ENCODE measurements at regions not wholly inside any gene's neighbourhood (a gene's known extent, or its start where the extent isn't known, plus 50 kb on each side); places are given as distances from the start of the nearest gene placed in this dataset.

GRCh38 chr18:70684821-70685220, 396.0 kb downstream of the SOCS6 start:
- no peak overlapping the region for H3K4me3 ChIP-seq (replicated peaks; ENCODE audit: low read depth, low read length)
- no peak for DNase-seq (ENCODE audit: extremely low read depth, low read depth)
- TF ChIP-seq, protein P1, sequence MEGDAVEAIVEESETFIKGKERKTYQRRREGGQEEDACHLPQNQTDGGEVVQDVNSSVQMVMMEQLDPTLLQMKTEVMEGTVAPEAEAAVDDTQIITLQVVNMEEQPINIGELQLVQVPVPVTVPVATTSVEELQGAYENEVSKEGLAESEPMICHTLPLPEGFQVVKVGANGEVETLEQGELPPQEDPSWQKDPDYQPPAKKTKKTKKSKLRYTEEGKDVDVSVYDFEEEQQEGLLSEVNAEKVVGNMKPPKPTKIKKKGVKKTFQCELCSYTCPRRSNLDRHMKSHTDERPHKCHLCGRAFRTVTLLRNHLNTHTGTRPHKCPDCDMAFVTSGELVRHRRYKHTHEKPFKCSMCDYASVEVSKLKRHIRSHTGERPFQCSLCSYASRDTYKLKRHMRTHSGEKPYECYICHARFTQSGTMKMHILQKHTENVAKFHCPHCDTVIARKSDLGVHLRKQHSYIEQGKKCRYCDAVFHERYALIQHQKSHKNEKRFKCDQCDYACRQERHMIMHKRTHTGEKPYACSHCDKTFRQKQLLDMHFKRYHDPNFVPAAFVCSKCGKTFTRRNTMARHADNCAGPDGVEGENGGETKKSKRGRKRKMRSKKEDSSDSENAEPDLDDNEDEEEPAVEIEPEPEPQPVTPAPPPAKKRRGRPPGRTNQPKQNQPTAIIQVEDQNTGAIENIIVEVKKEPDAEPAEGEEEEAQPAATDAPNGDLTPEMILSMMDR (IDR thresholded peaks at IDR 0.05; ENCODE audit: low read depth, low read length, missing control alignments): no peak

- DNase-seq (ENCODE audit: extremely low read depth, low read depth): no peak
- TF ChIP-seq, protein P1 (IDR thresholded peaks at IDR 0.05; ENCODE audit: low read depth, low read length, missing control alignments): no peak
- H3K4me3 ChIP-seq (replicated peaks; ENCODE audit: low read depth, low read length): no peak overlapping the region
Measured at GRCh38 chr18:70683263-70683662, 394.4 kb downstream of the SOCS6 start.

GRCh38 chr18:70674896-70675295, 386.1 kb downstream of the SOCS6 start:
- TF ChIP-seq, protein P1 (IDR thresholded peaks at IDR 0.05; ENCODE audit: low read depth, low read length, missing control alignments): no peak
- H3K4me3 ChIP-seq (replicated peaks; ENCODE audit: low read depth, low read length): no peak overlapping the region
- no peak for DNase-seq (ENCODE audit: extremely low read depth, low read depth)

DNA sequence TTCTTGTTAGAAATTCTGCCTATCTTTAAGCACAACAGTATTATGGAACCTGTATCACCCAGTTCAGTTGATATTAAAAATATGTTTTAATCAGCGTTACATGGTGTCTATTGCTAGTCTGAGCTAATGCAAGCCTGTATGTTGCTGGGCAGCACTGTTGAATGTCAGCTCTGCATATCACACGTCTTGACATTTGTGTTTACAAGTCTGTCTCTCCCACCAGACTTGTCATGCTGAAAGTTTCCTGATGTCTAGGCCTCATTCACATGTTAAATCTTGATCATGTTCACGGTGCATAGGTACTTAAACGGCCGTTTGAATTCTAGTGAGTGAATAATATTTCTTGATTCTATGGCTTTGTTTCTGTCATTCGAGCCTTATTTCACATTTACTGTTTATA, 385.0 kb downstream of the SOCS6 start:
- TF ChIP-seq, protein P1 (IDR thresholded peaks at IDR 0.05; ENCODE audit: low read depth, low read length, missing control alignments): no peak
- no peak overlapping the region for H3K4me3 ChIP-seq (replicated peaks; ENCODE audit: low read depth, low read length)
- no peak for DNase-seq (ENCODE audit: extremely low read depth, low read depth)

DNA sequence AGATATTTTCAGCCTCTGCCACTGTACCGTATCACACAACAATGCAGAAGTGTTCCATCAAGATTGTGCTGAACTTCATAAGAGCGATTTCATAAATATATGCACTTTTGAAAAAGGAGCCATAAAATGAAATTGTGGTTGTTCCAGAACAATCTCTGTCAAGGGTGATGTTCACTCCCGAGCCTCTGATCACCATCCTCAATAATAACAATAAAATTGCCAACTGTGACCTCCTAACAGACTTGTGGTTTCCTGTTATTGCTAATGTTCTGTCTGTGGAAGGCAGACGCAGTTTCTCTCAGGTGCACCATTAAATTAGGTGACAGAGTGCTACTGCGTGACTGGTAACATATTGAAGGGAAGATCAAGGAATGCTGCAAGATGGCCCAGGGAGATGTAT, 383.7 kb downstream of the SOCS6 start:
- TF ChIP-seq, protein P1 (IDR thresholded peaks at IDR 0.05; ENCODE audit: low read depth, low read length, missing control alignments): no peak
- H3K4me3 ChIP-seq (replicated peaks; ENCODE audit: low read depth, low read length): no peak overlapping the region
- DNase-seq (ENCODE audit: extremely low read depth, low read depth): no peak

DNA sequence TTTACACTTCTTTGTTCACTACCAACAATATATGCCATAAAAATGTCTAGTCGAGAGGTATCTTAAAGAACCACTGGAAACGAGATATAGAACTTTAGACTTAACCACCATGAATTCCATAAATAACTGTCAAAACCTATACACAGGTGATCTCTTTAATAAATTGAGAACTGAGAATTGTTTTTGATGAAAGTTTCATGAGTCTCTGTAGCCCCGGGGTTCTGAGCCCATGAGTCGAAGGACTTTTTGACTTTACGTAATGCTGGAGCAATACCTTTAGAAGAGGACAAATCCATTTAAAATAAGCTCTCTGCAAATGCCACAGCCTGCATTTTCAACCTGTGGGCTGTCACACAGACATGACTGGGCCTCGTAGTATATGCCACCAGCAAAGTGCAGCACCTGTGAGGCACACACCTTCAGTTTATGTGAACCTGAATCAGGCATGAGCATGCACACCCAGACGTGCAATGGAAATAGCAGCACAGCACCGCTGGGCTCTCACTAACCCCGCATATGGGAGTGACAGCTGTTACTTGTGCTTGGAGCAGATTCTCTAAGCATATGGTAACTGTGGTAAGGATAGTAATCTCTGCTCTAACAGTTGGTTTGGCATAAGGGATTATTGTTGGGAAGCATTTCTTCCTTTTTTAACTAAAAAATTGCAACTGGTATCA, 383.2 kb downstream of the SOCS6 start:
- H3K4me3 ChIP-seq (replicated peaks; ENCODE audit: low read depth, low read length): no peak overlapping the region
- DNase-seq (ENCODE audit: extremely low read depth, low read depth): no peak
- TF ChIP-seq, protein P1 (IDR thresholded peaks at IDR 0.05; ENCODE audit: low read depth, low read length, missing control alignments): no peak

DNA sequence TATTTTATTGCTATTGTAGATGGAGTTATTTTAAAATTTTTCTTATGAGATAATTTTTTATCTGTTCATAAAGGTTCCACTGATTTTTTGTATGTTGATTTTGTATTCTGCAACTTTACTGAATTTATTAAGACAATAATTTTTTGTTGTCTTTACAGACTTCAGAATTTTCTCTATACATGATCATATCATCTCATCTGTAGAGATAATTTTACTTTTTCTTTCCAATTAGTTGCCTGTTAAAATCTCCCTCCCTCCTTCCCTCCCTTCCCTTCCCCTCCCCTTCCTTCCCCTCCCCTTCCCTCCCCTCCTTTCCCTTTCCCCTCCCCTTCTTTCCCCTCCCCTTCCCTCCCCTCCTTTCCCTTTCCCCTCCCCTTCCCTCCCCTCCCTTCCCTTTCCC, 378.1 kb downstream of the SOCS6 start:
- TF ChIP-seq, protein P1 (IDR thresholded peaks at IDR 0.05; ENCODE audit: low read depth, low read length, missing control alignments): no peak
- DNase-seq (ENCODE audit: extremely low read depth, low read depth): no peak
- no peak overlapping the region for H3K4me3 ChIP-seq (replicated peaks; ENCODE audit: low read depth, low read length)
